Tibial nerve (tissue), 3 donors: ENCODE measurements at regions not wholly inside any gene's neighbourhood (a gene's known extent, or its start where the extent isn't known, plus 50 kb on each side); places are given as distances from the start of the nearest gene placed in this dataset.

Experiments
- CTCF ChIP-seq, 5 experiments: fragments of 200-600 bp in 3 of 5; fragments of 450-650 bp in 2 of 5; sonication (generic) in 3 of 5; IDR thresholded peaks; one replicate each; pipeline ENCODE4 v1.5.1; 2016 to 2019; ENCODE audit warnings: antibody characterized with exemption in 5 of 5, mild to moderate bottlenecking in 3 of 5, moderate library complexity in 2 of 5
- POLR2A ChIP-seq, 2 donors: fragments of 450-650 bp; IDR thresholded peaks; one replicate each; pipeline ENCODE4 v1.6.1; 2017; ENCODE audit warnings: antibody characterized with exemption in 2 of 2, mild to moderate bottlenecking in 2 of 2, moderate library complexity in 2 of 2

- TF ChIP-seq CTCF (IDR thresholded peaks at IDR 0.05), result no peak
- no peak for TF ChIP-seq POLR2A (IDR thresholded peaks at IDR 0.05)
These were observed 95.4 kb upstream of the GUCA2B start for GRCh38 chr1:42057800-42058199.
